ENCODE measurements at regions not wholly inside any gene's neighbourhood (a gene's known extent, or its start where the extent isn't known, plus 50 kb on each side); places are given as distances from the start of the nearest gene placed in this dataset.
"Not testable (repeated sequence)": the region's sequence is repeated elsewhere in the genome, so short reads cannot be mapped to it uniquely, and the experiment has no call there.

GRCh38 chr19:30287973-30288372 is 84.2 kb upstream of the ZNF536 start:
- DNase-seq (no peak), ATAC-seq (no peak)
- Mint-ChIP-seq H3K9me3 (peaks cover 3% of the 10 kb centered on the region), H3K27me3 (no peaks in the 10 kb centered on the region), H3K36me3 (ENCODE audit: low read depth) (no peaks in the 10 kb centered on the region), H3K4me1 (ENCODE audit: low read depth) (no peaks in the 10 kb centered on the region), H3K4me3 (no peak overlapping the region), H3K27ac (no peak overlapping the region)
- CTCF ChIA-PET: no interaction called here
- no peak for TF ChIP-seq CTCF (IDR thresholded peaks at IDR 0.05)
- POLR2A ChIA-PET: no interaction called here
- intact Hi-C loops (cut with micrococcal nuclease): no loop called here

GRCh38 chr19:30288911-30289310 is 83.3 kb upstream of the ZNF536 start:
- POLR2A ChIA-PET: no interaction called here
- H3K27me3 Mint-ChIP-seq: no peaks in the 10 kb centered on the region
- ATAC-seq: no peak
- CTCF ChIA-PET: no interaction called here
- no peak overlapping the region for H3K4me3 Mint-ChIP-seq
- no peaks in the 10 kb centered on the region for H3K36me3 Mint-ChIP-seq (ENCODE audit: low read depth)
- H3K9me3 Mint-ChIP-seq: peaks cover 3% of the 10 kb centered on the region
- H3K27ac Mint-ChIP-seq: no peak overlapping the region
- DNase-seq: no peak
- no peak for TF ChIP-seq CTCF (IDR thresholded peaks at IDR 0.05)
- intact Hi-C loops (cut with micrococcal nuclease): no loop called here
- H3K4me1 Mint-ChIP-seq (ENCODE audit: low read depth): no peaks in the 10 kb centered on the region

GRCh38 chr19:30289336-30289735 is 82.8 kb upstream of the ZNF536 start:
- Mint-ChIP-seq H3K27ac (no peak overlapping the region), H3K9me3 (peaks cover 3% of the 10 kb centered on the region), H3K36me3 (ENCODE audit: low read depth) (no peaks in the 10 kb centered on the region), H3K4me3 (no peak overlapping the region), H3K4me1 (ENCODE audit: low read depth) (no peaks in the 10 kb centered on the region), H3K27me3 (no peaks in the 10 kb centered on the region)
- ChIA-PET CTCF (no interaction called here), POLR2A (no interaction called here)
- intact Hi-C loops (cut with micrococcal nuclease): no loop called here
- TF ChIP-seq CTCF (IDR thresholded peaks at IDR 0.05): no peak
- no peak for ATAC-seq
- DNase-seq: no peak

GRCh38 chr19:30290805-30291204 is 81.4 kb upstream of the ZNF536 start:
- H3K36me3 Mint-ChIP-seq (ENCODE audit: low read depth); H3K9me3 Mint-ChIP-seq; ATAC-seq; DNase-seq; intact Hi-C loops (cut with micrococcal nuclease); H3K4me1 Mint-ChIP-seq (ENCODE audit: low read depth); H3K27ac Mint-ChIP-seq; CTCF ChIA-PET; POLR2A ChIA-PET; H3K4me3 Mint-ChIP-seq; H3K27me3 Mint-ChIP-seq: not testable (repeated sequence)

GRCh38 chr19:30293051-30293785 is 79.0 kb upstream of the ZNF536 start:
- Mint-ChIP-seq H3K9me3 (no peaks in the 10 kb centered on the region), H3K4me3 (no peak overlapping the region), H3K27ac (no peak overlapping the region), H3K27me3 (no peaks in the 10 kb centered on the region), H3K36me3 (ENCODE audit: low read depth) (no peaks in the 10 kb centered on the region), H3K4me1 (ENCODE audit: low read depth) (no peaks in the 10 kb centered on the region)
- ChIA-PET POLR2A (no interaction called here), CTCF (no interaction called here)
- ATAC-seq: no peak
- no peak for TF ChIP-seq CTCF (IDR thresholded peaks at IDR 0.05)
- intact Hi-C loops (cut with micrococcal nuclease): no loop called here
- no peak for DNase-seq

- Mint-ChIP-seq H3K36me3 (ENCODE audit: low read depth) (no peaks in the 10 kb centered on the region), H3K27ac (no peak overlapping the region), H3K4me3 (no peak overlapping the region), H3K4me1 (ENCODE audit: low read depth) (no peaks in the 10 kb centered on the region), H3K9me3 (no peaks in the 10 kb centered on the region), H3K27me3 (no peaks in the 10 kb centered on the region)
- TF ChIP-seq CTCF (IDR thresholded peaks at IDR 0.05): no peak
- POLR2A ChIA-PET: no interaction called here
- intact Hi-C loops (cut with micrococcal nuclease): no loop called here
- no peak for ATAC-seq
- CTCF ChIA-PET: no interaction called here
- no peak for DNase-seq
These were observed 74.2 kb upstream of the ZNF536 start for GRCh38 chr19:30297969-30298368.
